ENCODE measurements at regions not wholly inside any gene's neighbourhood (a gene's known extent, or its start where the extent isn't known, plus 50 kb on each side); places are given as distances from the start of the nearest gene placed in this dataset.

- no peaks in the 10 kb centered on the region for H3K36me3 ChIP-seq (ENCODE audit: control insufficient read depth in 2 of 2, extremely low read depth in 1 of 2, insufficient read depth in 2 of 2, low read length in 2 of 2)
- TF ChIP-seq EZH2 (IDR thresholded peaks at IDR 0.05; ENCODE audit: low read length) (no peak), CTCF (optimal IDR thresholded peaks at IDR 0.05 in 1 of 3, IDR thresholded peaks at IDR 0.05 in 1 of 3, conservative IDR thresholded peaks at IDR 0.05 in 1 of 3; ENCODE audit: extremely low read depth in 1 of 3, insufficient read depth in 2 of 3, low read length in 3 of 3) (no peak)
- H3K9me1 ChIP-seq (ENCODE audit: control insufficient read depth, extremely low read depth, insufficient read depth, low read length) = no peaks in the 10 kb centered on the region
- H3K4me2 ChIP-seq (ENCODE audit: control insufficient read depth, extremely low read depth, insufficient read depth, low read depth, low read length) = no peak overlapping the region
- H3K79me2 ChIP-seq (ENCODE audit: control insufficient read depth, insufficient read depth, low read length) = no peaks in the 10 kb centered on the region
- H3K9me3 ChIP-seq (ENCODE audit: control insufficient read depth, low read depth, low read length) = no peaks in the 10 kb centered on the region
- no peak overlapping the region for H3K4me3 ChIP-seq (ENCODE audit: control insufficient read depth in 2 of 3, extremely low read depth in 1 of 3, insufficient read depth in 2 of 3, low read depth in 1 of 3, low read length in 3 of 3)
- H2AFZ ChIP-seq (ENCODE audit: control insufficient read depth, low read length) = no peak overlapping the region
- H3K27ac ChIP-seq (ENCODE audit: control insufficient read depth, insufficient read depth, low read length) = no peak overlapping the region
- dilution Hi-C loops (cut with MboI; ENCODE audit: extremely low pct_ligation_motif_present, low sequenced_read_pairs) = no loop called here
- H3K4me1 ChIP-seq (ENCODE audit: control insufficient read depth, extremely low read depth, insufficient read depth, low read length) = no peaks in the 10 kb centered on the region
- no peaks in the 10 kb centered on the region for H3K27me3 ChIP-seq (ENCODE audit: control insufficient read depth, extremely low read depth, insufficient read depth, low read length)
- DNase-seq (ENCODE audit: low read depth, low spot score) (no peak), FAIRE-seq (no peak)
- H3K9ac ChIP-seq (ENCODE audit: control insufficient read depth, extremely low read depth, insufficient read depth, low read length) = no peak overlapping the region
- H4K20me1 ChIP-seq (ENCODE audit: control insufficient read depth, extremely low read depth, insufficient read depth, low read length) = no peaks in the 10 kb centered on the region
These were observed 602.6 kb downstream of the SEMA5A start for GRCh38 chr5:8943301-8943700.

GRCh38 chr5:8944005-8944404 is 601.9 kb downstream of the SEMA5A start:
- dilution Hi-C loops (cut with MboI; ENCODE audit: extremely low pct_ligation_motif_present, low sequenced_read_pairs) = no loop called here
- Histone ChIP-seq H3K4me3 (ENCODE audit: control insufficient read depth in 2 of 3, extremely low read depth in 1 of 3, insufficient read depth in 2 of 3, low read depth in 1 of 3, low read length in 3 of 3) (no peak overlapping the region), H3K4me1 (ENCODE audit: control insufficient read depth, extremely low read depth, insufficient read depth, low read length) (no peaks in the 10 kb centered on the region), H3K36me3 (ENCODE audit: control insufficient read depth in 2 of 2, extremely low read depth in 1 of 2, insufficient read depth in 2 of 2, low read length in 2 of 2) (no peaks in the 10 kb centered on the region), H3K9ac (ENCODE audit: control insufficient read depth, extremely low read depth, insufficient read depth, low read length) (no peak overlapping the region), H3K9me3 (ENCODE audit: control insufficient read depth, low read depth, low read length) (no peaks in the 10 kb centered on the region), H3K9me1 (ENCODE audit: control insufficient read depth, extremely low read depth, insufficient read depth, low read length) (no peaks in the 10 kb centered on the region), H3K27me3 (ENCODE audit: control insufficient read depth, extremely low read depth, insufficient read depth, low read length) (no peaks in the 10 kb centered on the region), H4K20me1 (ENCODE audit: control insufficient read depth, extremely low read depth, insufficient read depth, low read length) (no peaks in the 10 kb centered on the region), H3K79me2 (ENCODE audit: control insufficient read depth, insufficient read depth, low read length) (no peaks in the 10 kb centered on the region), H2AFZ (ENCODE audit: control insufficient read depth, low read length) (no peak overlapping the region), H3K27ac (ENCODE audit: control insufficient read depth, insufficient read depth, low read length) (no peak overlapping the region), H3K4me2 (ENCODE audit: control insufficient read depth, extremely low read depth, insufficient read depth, low read depth, low read length) (no peak overlapping the region)
- no peak for FAIRE-seq
- no peak for DNase-seq (ENCODE audit: low read depth, low spot score)
- TF ChIP-seq EZH2 (IDR thresholded peaks at IDR 0.05; ENCODE audit: low read length) (no peak), CTCF (optimal IDR thresholded peaks at IDR 0.05 in 1 of 3, IDR thresholded peaks at IDR 0.05 in 1 of 3, conservative IDR thresholded peaks at IDR 0.05 in 1 of 3; ENCODE audit: extremely low read depth in 1 of 3, insufficient read depth in 2 of 3, low read length in 3 of 3) (no peak)

All from keratinocyte (primary cell).